ENCODE measurements at regions not wholly inside any gene's neighbourhood (a gene's known extent, or its start where the extent isn't known, plus 50 kb on each side); places are given as distances from the start of the nearest gene placed in this dataset.

DNA sequence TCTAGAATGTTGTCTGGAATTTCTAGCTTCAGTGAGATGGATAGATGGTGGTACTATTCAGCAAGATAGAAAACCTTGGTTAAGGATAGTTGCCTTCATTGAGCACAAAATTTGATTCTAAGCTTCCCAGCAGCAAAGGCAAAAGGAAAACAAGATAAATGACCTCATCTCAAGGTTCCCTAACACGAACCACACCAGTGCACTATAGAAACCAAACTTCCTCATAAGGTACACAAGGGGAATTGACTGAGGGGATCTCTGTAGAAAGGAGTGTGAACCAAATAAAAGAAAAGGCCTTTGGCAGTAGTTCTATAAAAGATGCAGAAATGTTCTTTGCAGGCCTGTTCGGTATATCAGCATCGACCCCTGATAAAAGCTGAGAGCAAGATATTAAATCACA, 288.9 kb downstream of the SHQ1 start:
- Histone ChIP-seq H3K4me3 (ENCODE audit: low read length in 2 of 2) (no peak overlapping the region), H3K36me3 (ENCODE audit: control insufficient read depth in 2 of 2, insufficient read depth in 2 of 2, low read length in 1 of 2) (no peaks in the 10 kb centered on the region), H3K27me3 (ENCODE audit: control insufficient read depth in 2 of 2, insufficient read depth in 1 of 2, low read length in 1 of 2) (no peaks in the 10 kb centered on the region), H3K9me3 (ENCODE audit: control insufficient read depth in 2 of 2, insufficient read depth in 1 of 2, low read length in 1 of 2) (no peaks in the 10 kb centered on the region), H3K4me1 (ENCODE audit: control insufficient read depth in 2 of 2, insufficient read depth in 2 of 2, low read length in 2 of 2) (no peaks in the 10 kb centered on the region), H3K27ac (ENCODE audit: low read depth in 1 of 2, low read length in 1 of 2) (no peak overlapping the region)
- DNase-seq (ENCODE audit: low read depth in 6 of 9, low spot score in 9 of 9): no peak
- 76% methylated on average over 3 of the region's 3 CpGs for WGBS

- Histone ChIP-seq H3K27ac (ENCODE audit: low read depth in 1 of 2, low read length in 1 of 2) (no peak overlapping the region), H3K36me3 (ENCODE audit: control insufficient read depth in 2 of 2, insufficient read depth in 2 of 2, low read length in 1 of 2) (no peaks in the 10 kb centered on the region), H3K4me1 (ENCODE audit: control insufficient read depth in 2 of 2, insufficient read depth in 2 of 2, low read length in 2 of 2) (no peaks in the 10 kb centered on the region), H3K9me3 (ENCODE audit: control insufficient read depth in 2 of 2, insufficient read depth in 1 of 2, low read length in 1 of 2) (no peaks in the 10 kb centered on the region), H3K27me3 (ENCODE audit: control insufficient read depth in 2 of 2, insufficient read depth in 1 of 2, low read length in 1 of 2) (no peaks in the 10 kb centered on the region), H3K4me3 (ENCODE audit: low read length in 2 of 2) (no peak overlapping the region)
- DNase-seq (ENCODE audit: low read depth in 6 of 9, low spot score in 9 of 9): no peak
- WGBS: 87% methylated on average over 3 of the region's 3 CpGs
These were observed 290.2 kb downstream of the SHQ1 start for GRCh38 chr3:72558001-72558400.

- H3K4me1 ChIP-seq (ENCODE audit: control insufficient read depth in 2 of 2, insufficient read depth in 2 of 2, low read length in 2 of 2): no peaks in the 10 kb centered on the region
- no peak overlapping the region for H3K27ac ChIP-seq (ENCODE audit: low read depth in 1 of 2, low read length in 1 of 2)
- 95% methylated on average over 4 of the region's 4 CpGs for WGBS
- H3K36me3 ChIP-seq (ENCODE audit: control insufficient read depth in 2 of 2, insufficient read depth in 2 of 2, low read length in 1 of 2): no peaks in the 10 kb centered on the region
- no peaks in the 10 kb centered on the region for H3K27me3 ChIP-seq (ENCODE audit: control insufficient read depth in 2 of 2, insufficient read depth in 1 of 2, low read length in 1 of 2)
- no peak overlapping the region for H3K4me3 ChIP-seq (ENCODE audit: low read length in 2 of 2)
- no peak for DNase-seq (ENCODE audit: low read depth in 6 of 9, low spot score in 9 of 9)
- H3K9me3 ChIP-seq (ENCODE audit: control insufficient read depth in 2 of 2, insufficient read depth in 1 of 2, low read length in 1 of 2): no peaks in the 10 kb centered on the region
These were observed 292.5 kb downstream of the SHQ1 start for GRCh38 chr3:72555714-72556113.

- peaks cover 4 to 7% of the 10 kb centered on the region in 2 donors for H3K4me1 ChIP-seq (ENCODE audit: control insufficient read depth in 2 of 2, insufficient read depth in 2 of 2, low read length in 2 of 2)
- no peak overlapping the region for H3K4me3 ChIP-seq (ENCODE audit: low read length in 2 of 2)
- no peak for DNase-seq (ENCODE audit: low read depth in 6 of 9, low spot score in 9 of 9)
- no peaks in the 10 kb centered on the region for H3K36me3 ChIP-seq (ENCODE audit: control insufficient read depth in 2 of 2, insufficient read depth in 2 of 2, low read length in 1 of 2)
- WGBS: over 99% methylated on average over 4 of the region's 4 CpGs
- H3K27me3 ChIP-seq (ENCODE audit: control insufficient read depth in 2 of 2, insufficient read depth in 1 of 2, low read length in 1 of 2): no peaks in the 10 kb centered on the region
- no peaks in the 10 kb centered on the region for H3K9me3 ChIP-seq (ENCODE audit: control insufficient read depth in 2 of 2, insufficient read depth in 1 of 2, low read length in 1 of 2)
- no peak overlapping the region for H3K27ac ChIP-seq (ENCODE audit: low read depth in 1 of 2, low read length in 1 of 2)
These were observed 293.6 kb downstream of the SHQ1 start for GRCh38 chr3:72554689-72555088.

GRCh38 chr3:72553298-72553697, 294.9 kb downstream of the SHQ1 start:
- no peaks in the 10 kb centered on the region for H3K9me3 ChIP-seq (ENCODE audit: control insufficient read depth in 2 of 2, insufficient read depth in 1 of 2, low read length in 1 of 2)
- H3K4me1 ChIP-seq (ENCODE audit: control insufficient read depth in 2 of 2, insufficient read depth in 2 of 2, low read length in 2 of 2): peaks cover 16 to 21% of the 10 kb centered on the region in 2 donors
- no peak overlapping the region for H3K4me3 ChIP-seq (ENCODE audit: low read length in 2 of 2)
- no peak for DNase-seq (ENCODE audit: low read depth in 6 of 9, low spot score in 9 of 9)
- no peaks in the 10 kb centered on the region for H3K27me3 ChIP-seq (ENCODE audit: control insufficient read depth in 2 of 2, insufficient read depth in 1 of 2, low read length in 1 of 2)
- H3K36me3 ChIP-seq (ENCODE audit: control insufficient read depth in 2 of 2, insufficient read depth in 2 of 2, low read length in 1 of 2): no peaks in the 10 kb centered on the region
- WGBS: 85% methylated on average over 4 of the region's 4 CpGs
- H3K27ac ChIP-seq (ENCODE audit: low read depth in 1 of 2, low read length in 1 of 2): no peak overlapping the region

- H3K4me3 ChIP-seq (ENCODE audit: low read length in 2 of 2): no peak overlapping the region
- no peaks in the 10 kb centered on the region for H3K36me3 ChIP-seq (ENCODE audit: control insufficient read depth in 2 of 2, insufficient read depth in 2 of 2, low read length in 1 of 2)
- H3K4me1 ChIP-seq (ENCODE audit: control insufficient read depth in 2 of 2, insufficient read depth in 2 of 2, low read length in 2 of 2): peaks cover 16 to 24% of the 10 kb centered on the region in 2 donors
- no peak overlapping the region for H3K27ac ChIP-seq (ENCODE audit: low read depth in 1 of 2, low read length in 1 of 2)
- H3K9me3 ChIP-seq (ENCODE audit: control insufficient read depth in 2 of 2, insufficient read depth in 1 of 2, low read length in 1 of 2): no peaks in the 10 kb centered on the region
- DNase-seq (ENCODE audit: low read depth in 6 of 9, low spot score in 9 of 9): no peak
- no peaks in the 10 kb centered on the region for H3K27me3 ChIP-seq (ENCODE audit: control insufficient read depth in 2 of 2, insufficient read depth in 1 of 2, low read length in 1 of 2)
- WGBS: 97% methylated on average over 4 of the region's 4 CpGs
These were observed 297.5 kb downstream of the SHQ1 start for GRCh38 chr3:72550582-72551262.

DNA sequence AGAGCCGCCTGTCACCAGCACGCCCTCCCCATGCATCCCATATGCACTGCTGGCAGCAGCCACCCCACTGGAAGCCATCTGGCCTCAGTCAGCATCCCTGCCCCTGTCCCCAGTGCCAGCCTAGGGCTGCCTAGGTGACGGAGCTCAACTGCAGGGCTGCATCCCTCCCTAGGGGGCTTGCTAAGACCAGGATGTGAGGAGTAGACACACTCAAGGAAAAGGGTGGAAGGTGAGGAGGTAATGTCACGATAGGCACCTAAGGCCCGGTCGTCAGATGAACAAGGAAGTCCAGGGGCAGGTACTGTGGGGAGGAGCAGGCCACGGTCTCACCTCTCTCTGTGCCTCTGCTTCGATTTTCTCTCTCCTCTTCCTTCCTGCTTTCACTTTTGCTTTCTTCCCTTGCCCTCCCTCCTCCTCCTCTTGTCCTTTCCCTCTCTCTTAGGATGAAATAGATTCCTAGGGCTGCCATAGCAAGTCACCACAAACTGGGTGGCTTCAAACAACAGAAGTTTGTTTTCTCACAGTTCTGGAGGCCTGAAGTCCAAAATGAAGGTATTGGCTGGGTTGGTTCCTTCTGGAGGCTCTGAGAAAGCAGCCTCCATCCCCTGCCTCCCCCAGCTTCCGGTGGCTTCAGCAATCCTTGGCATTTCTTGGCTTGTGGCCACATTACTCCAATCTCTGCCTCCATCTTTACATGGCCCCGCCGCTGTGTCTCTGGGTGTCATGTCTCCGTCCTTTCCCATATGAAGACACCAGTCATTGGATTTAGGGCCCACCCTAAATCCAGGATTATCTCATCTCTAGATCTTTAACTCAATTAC, 298.3 kb downstream of the SHQ1 start:
- H3K27ac ChIP-seq (ENCODE audit: low read depth in 1 of 2, low read length in 1 of 2): no peak overlapping the region

DNA sequence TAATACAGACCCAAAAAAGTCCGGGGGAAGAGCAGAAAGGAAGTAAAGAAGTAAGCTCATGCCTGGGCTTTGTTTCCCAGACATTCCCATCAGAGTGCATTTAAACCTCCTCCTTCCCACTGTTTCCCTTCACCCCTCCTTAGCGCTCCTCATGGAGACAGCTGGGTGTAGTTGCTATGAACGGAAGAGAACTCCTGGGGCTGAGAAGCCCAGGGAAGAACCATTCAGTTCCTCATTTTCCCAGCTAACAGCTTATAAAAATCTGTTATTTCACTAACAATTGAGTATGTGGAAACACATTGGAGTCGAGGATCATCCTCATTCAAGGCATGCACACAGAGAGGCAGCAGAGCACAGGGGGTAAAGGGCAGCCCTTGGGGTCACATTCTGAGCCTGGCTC, 299.3 kb downstream of the SHQ1 start:
- no peaks in the 10 kb centered on the region for H3K9me3 ChIP-seq (ENCODE audit: control insufficient read depth in 2 of 2, insufficient read depth in 1 of 2, low read length in 1 of 2)
- DNase-seq (ENCODE audit: low read depth in 6 of 9, low spot score in 9 of 9): no peak
- no peak overlapping the region for H3K27ac ChIP-seq (ENCODE audit: low read depth in 1 of 2, low read length in 1 of 2)
- no peaks in the 10 kb centered on the region for H3K27me3 ChIP-seq (ENCODE audit: control insufficient read depth in 2 of 2, insufficient read depth in 1 of 2, low read length in 1 of 2)
- peaks cover 16 to 24% of the 10 kb centered on the region in 2 donors for H3K4me1 ChIP-seq (ENCODE audit: control insufficient read depth in 2 of 2, insufficient read depth in 2 of 2, low read length in 2 of 2)
- H3K4me3 ChIP-seq (ENCODE audit: low read length in 2 of 2): no peak overlapping the region
- 94% methylated on average over 4 of the region's 4 CpGs for WGBS
- no peaks in the 10 kb centered on the region for H3K36me3 ChIP-seq (ENCODE audit: control insufficient read depth in 2 of 2, insufficient read depth in 2 of 2, low read length in 1 of 2)

More for the DNA sequence above, 298.3 kb downstream of the SHQ1 start:
- peak in 3 of 9 donors; percentile 16 to 49 (median 30) for DNase-seq (ENCODE audit: low read depth in 6 of 9, low spot score in 9 of 9)
- no peaks in the 10 kb centered on the region for H3K36me3 ChIP-seq (ENCODE audit: control insufficient read depth in 2 of 2, insufficient read depth in 2 of 2, low read length in 1 of 2)
- no peaks in the 10 kb centered on the region for H3K27me3 ChIP-seq (ENCODE audit: control insufficient read depth in 2 of 2, insufficient read depth in 1 of 2, low read length in 1 of 2)
- 71% methylated on average over 12 of the region's 12 CpGs for WGBS
- no peaks in the 10 kb centered on the region for H3K9me3 ChIP-seq (ENCODE audit: control insufficient read depth in 2 of 2, insufficient read depth in 1 of 2, low read length in 1 of 2)
- peaks cover 16 to 24% of the 10 kb centered on the region in 2 donors for H3K4me1 ChIP-seq (ENCODE audit: control insufficient read depth in 2 of 2, insufficient read depth in 2 of 2, low read length in 2 of 2)
- H3K4me3 ChIP-seq (ENCODE audit: low read length in 2 of 2): peak overlapping the region in 1 of 2 donors; percentile 2

DNA sequence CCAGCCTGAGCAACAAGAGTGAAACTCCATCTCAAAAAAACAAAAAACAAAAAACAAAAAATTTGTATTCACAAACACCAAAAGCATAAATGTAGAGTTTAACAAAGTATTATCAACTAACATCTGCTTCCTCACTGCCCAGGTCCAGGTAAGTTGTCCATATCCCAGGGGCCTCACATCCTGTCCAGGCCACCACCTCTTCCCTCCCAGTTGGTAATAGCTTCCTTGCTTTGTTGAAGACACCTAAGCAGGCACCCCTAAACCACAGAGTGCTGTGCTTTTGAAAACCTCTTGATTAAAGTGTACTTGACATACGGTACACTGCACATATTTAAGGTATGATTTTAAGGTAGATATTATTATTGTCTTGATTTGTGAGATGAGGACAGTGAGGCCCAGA, 299.8 kb downstream of the SHQ1 start:
- Histone ChIP-seq H3K9me3 (ENCODE audit: control insufficient read depth in 2 of 2, insufficient read depth in 1 of 2, low read length in 1 of 2) (no peaks in the 10 kb centered on the region), H3K36me3 (ENCODE audit: control insufficient read depth in 2 of 2, insufficient read depth in 2 of 2, low read length in 1 of 2) (no peaks in the 10 kb centered on the region), H3K27ac (ENCODE audit: low read depth in 1 of 2, low read length in 1 of 2) (no peak overlapping the region), H3K4me3 (ENCODE audit: low read length in 2 of 2) (no peak overlapping the region), H3K4me1 (ENCODE audit: control insufficient read depth in 2 of 2, insufficient read depth in 2 of 2, low read length in 2 of 2) (peaks cover 16 to 24% of the 10 kb centered on the region in 2 donors), H3K27me3 (ENCODE audit: control insufficient read depth in 2 of 2, insufficient read depth in 1 of 2, low read length in 1 of 2) (no peaks in the 10 kb centered on the region)
- 0% methylated on average over 1 of the region's 1 CpG for WGBS
- no peak for DNase-seq (ENCODE audit: low read depth in 6 of 9, low spot score in 9 of 9)

Data from thymus (tissue), 11 donors.